GM21619 (cell line): ENCODE measurements at regions not wholly inside any gene's neighbourhood (a gene's known extent, or its start where the extent isn't known, plus 50 kb on each side); places are given as distances from the start of the nearest gene placed in this dataset.

Source experiments
- ATAC-seq: cut with Tn5 transposase; IDR thresholded peaks from one replicate; pipeline ENCODE4 v1.9.1; 2021; ENCODE audit not compliant: unreplicated experiment

GRCh38 chr3:177554895-177555759 lies 357.8 kb upstream of the TBL1XR1 start:
- ATAC-seq = no peak

GRCh38 chr3:177557548-177557947 lies 360.3 kb upstream of the TBL1XR1 start:
- no peak for ATAC-seq

GRCh38 chr3:177561365-177561764 lies 364.1 kb upstream of the TBL1XR1 start:
- ATAC-seq = no peak

GRCh38 chr3:177561769-177562392 lies 364.6 kb upstream of the TBL1XR1 start:
- no peak for ATAC-seq

- ATAC-seq = no peak
Observed at GRCh38 chr3:177563243-177563780, 366.0 kb upstream of the TBL1XR1 start.

- no peak for ATAC-seq
Observed at GRCh38 chr3:177563792-177564191, 366.5 kb upstream of the TBL1XR1 start.

- ATAC-seq = no peak
Observed at GRCh38 chr3:177565981-177566380, 368.7 kb upstream of the TBL1XR1 start.

- no peak for ATAC-seq
Observed at GRCh38 chr3:177567833-177568232, 370.6 kb upstream of the TBL1XR1 start.

GRCh38 chr3:177569193-177569592 lies 371.9 kb upstream of the TBL1XR1 start:
- no peak for ATAC-seq

GRCh38 chr3:177569875-177570657 lies 372.8 kb upstream of the TBL1XR1 start:
- no peak for ATAC-seq

GRCh38 chr3:177571271-177571943 lies 374.1 kb upstream of the TBL1XR1 start:
- no peak for ATAC-seq

- no peak for ATAC-seq
Observed at GRCh38 chr3:177571944-177572315, 374.6 kb upstream of the TBL1XR1 start.

GRCh38 chr3:177574222-177574856 lies 377.1 kb upstream of the TBL1XR1 start:
- no peak for ATAC-seq

- ATAC-seq = no peak
Observed at GRCh38 chr3:177576746-177577145, 379.5 kb upstream of the TBL1XR1 start.

- ATAC-seq = peak; percentile 85
Observed at GRCh38 chr3:177578488-177578887, 381.2 kb upstream of the TBL1XR1 start.

- ATAC-seq = no peak
Observed at GRCh38 chr3:177579419-177579818, 382.1 kb upstream of the TBL1XR1 start.

- ATAC-seq = no peak
Observed at GRCh38 chr3:177580437-177580836, 383.2 kb upstream of the TBL1XR1 start.

- ATAC-seq = no peak
Observed at GRCh38 chr3:177585271-177585670, 388.0 kb upstream of the TBL1XR1 start.

GRCh38 chr3:177589041-177589650 lies 391.9 kb upstream of the TBL1XR1 start:
- ATAC-seq = no peak

GRCh38 chr3:177589911-177590381 lies 392.7 kb upstream of the TBL1XR1 start:
- ATAC-seq = peak; percentile 63
